Loucy (cell line): ENCODE measurements at regions not wholly inside any gene's neighbourhood (a gene's known extent, or its start where the extent isn't known, plus 50 kb on each side); places are given as distances from the start of the nearest gene placed in this dataset.

Source experiments
- H2AFZ ChIP-seq: fragments of 200-600 bp; sonication (generic); 2 replicates; pipeline ENCODE4 v1.6.0; 2016; ENCODE audit warnings: antibody characterized with exemption, mild to moderate bottlenecking, low read length, moderate library complexity
- H3F3A ChIP-seq: fragments of 200-600 bp; 2 replicates; pipeline ENCODE4 v1.6.0; 2016; ENCODE audit warnings: antibody characterized with exemption, low read depth, mild to moderate bottlenecking
- H3K27me3 ChIP-seq: fragments of 200-600 bp; sonication (generic); 2 replicates; pipeline ENCODE4 v1.6.1; 2014; ENCODE audit warnings: low read length, mild to moderate bottlenecking; ENCODE audit not compliant: insufficient read depth, poor library complexity, severe bottlenecking
- H3K36me3 ChIP-seq: fragments of 200-600 bp; sonication (generic); 2 replicates; pipeline ENCODE4 v1.6.1; 2016; ENCODE audit warnings: low read length; ENCODE audit not compliant: insufficient read depth
- H3K4me1 ChIP-seq: fragments of 200-600 bp; sonication (generic); 2 replicates; pipeline ENCODE4 v1.5.1; 2014; ENCODE audit warnings: low read length, mild to moderate bottlenecking; ENCODE audit not compliant: insufficient read depth, poor library complexity, severe bottlenecking
- H3K4me2 ChIP-seq: fragments of 200-600 bp; sonication (generic); 2 replicates; pipeline ENCODE4 v1.6.0; 2014; ENCODE audit warnings: antibody characterized with exemption, low read length, low read depth, mild to moderate bottlenecking; ENCODE audit not compliant: poor library complexity, severe bottlenecking
- H3K4me3 ChIP-seq: fragments of 200-600 bp; sonication (generic); 2 replicates; pipeline ENCODE4 v1.5.1; 2014; ENCODE audit warnings: low read length, mild to moderate bottlenecking, mixed read lengths; ENCODE audit not compliant: poor library complexity, severe bottlenecking
- H3K79me2 ChIP-seq: fragments of 200-600 bp; sonication (generic); 2 replicates; pipeline ENCODE4 v1.6.1; 2014; ENCODE audit warnings: low read length; ENCODE audit not compliant: insufficient read depth
- H3K9ac ChIP-seq: fragments of 200-600 bp; sonication (generic); 2 replicates; pipeline ENCODE4 v1.6.0; 2014; ENCODE audit warnings: mild to moderate bottlenecking, low read depth, low read length, moderate library complexity; ENCODE audit not compliant: poor library complexity, severe bottlenecking
- H3K9me2 ChIP-seq: fragments of 200-600 bp; sonication (generic); replicated peaks from 2 replicates; pipeline ENCODE4 v1.6.1; 2016; ENCODE audit warnings: low read depth, low read length, mixed read lengths
- H3K9me3 ChIP-seq: fragments of 200-600 bp; sonication (generic); 2 replicates; pipeline ENCODE4 v1.6.1; 2014; ENCODE audit warnings: mild to moderate bottlenecking, antibody characterized with exemption, low read length, low read depth; ENCODE audit not compliant: insufficient read depth
- H4K20me1 ChIP-seq: fragments of 200-600 bp; sonication (generic); 2 replicates; pipeline ENCODE4 v1.6.0; 2014; ENCODE audit warnings: antibody characterized with exemption, low read length, mild to moderate bottlenecking; ENCODE audit not compliant: insufficient read depth, poor library complexity, severe bottlenecking
- CTCF ChIP-seq: fragments of 200-600 bp; sonication (generic); conservative IDR thresholded peaks from 2 replicates; pipeline ENCODE4 v1.5.1; 2014; ENCODE audit warnings: mild to moderate bottlenecking, antibody characterized with exemption, low read length
- EZH2phosphoT487 ChIP-seq: fragments of 200-600 bp; IDR thresholded peaks from 2 replicates; pipeline ENCODE4 v1.6.1; 2018; ENCODE audit warnings: antibody characterized with exemption, mild to moderate bottlenecking, moderate library complexity, borderline replicate concordance

GRCh38 chr3:163812006-163812405 lies 1266.3 kb downstream of the SI start:
- no peaks in the 10 kb centered on the region for H3K4me1 ChIP-seq
- H3K9me3 ChIP-seq: no peaks in the 10 kb centered on the region
- no peaks in the 10 kb centered on the region for H3K36me3 ChIP-seq
- H3F3A ChIP-seq: no peaks in the 10 kb centered on the region
- H3K9me2 ChIP-seq: no peaks in the 10 kb centered on the region
- H3K4me2 ChIP-seq: no peak overlapping the region
- H3K4me3 ChIP-seq: no peak overlapping the region
- no peaks in the 10 kb centered on the region for H3K79me2 ChIP-seq
- H3K27me3 ChIP-seq: no peaks in the 10 kb centered on the region
- no peak overlapping the region for H3K9ac ChIP-seq
- H2AFZ ChIP-seq: no peak overlapping the region
- no peaks in the 10 kb centered on the region for H4K20me1 ChIP-seq
- TF ChIP-seq EZH2phosphoT487 (no peak), CTCF (no peak)

- no peaks in the 10 kb centered on the region for H3K79me2 ChIP-seq
- no peaks in the 10 kb centered on the region for H3K4me1 ChIP-seq
- TF ChIP-seq CTCF (no peak), EZH2phosphoT487 (no peak)
- H4K20me1 ChIP-seq: no peaks in the 10 kb centered on the region
- H3K4me2 ChIP-seq: peak overlapping the region; percentile 24
- no peaks in the 10 kb centered on the region for H3F3A ChIP-seq
- no peaks in the 10 kb centered on the region for H3K36me3 ChIP-seq
- H3K9ac ChIP-seq: no peak overlapping the region
- no peaks in the 10 kb centered on the region for H3K9me3 ChIP-seq
- H3K9me2 ChIP-seq: no peaks in the 10 kb centered on the region
- no peaks in the 10 kb centered on the region for H3K27me3 ChIP-seq
- H3K4me3 ChIP-seq: peak overlapping the region; percentile 16
- no peak overlapping the region for H2AFZ ChIP-seq
Measured at GRCh38 chr3:163809540-163809993, 1268.7 kb downstream of the SI start.

- Histone ChIP-seq H3K36me3 (no peaks in the 10 kb centered on the region), H3K27me3 (no peaks in the 10 kb centered on the region), H4K20me1 (no peaks in the 10 kb centered on the region), H3K9me2 (no peaks in the 10 kb centered on the region), H3K9me3 (no peaks in the 10 kb centered on the region), H3K79me2 (no peaks in the 10 kb centered on the region), H3K4me3 (no peak overlapping the region), H2AFZ (no peak overlapping the region), H3F3A (no peaks in the 10 kb centered on the region), H3K9ac (no peak overlapping the region), H3K4me1 (no peaks in the 10 kb centered on the region), H3K4me2 (no peak overlapping the region)
- no peak for TF ChIP-seq EZH2phosphoT487
- TF ChIP-seq CTCF: no peak
Measured at GRCh38 chr3:163786416-163786815, 1291.9 kb downstream of the SI start.
